ENCODE measurements at regions not wholly inside any gene's neighbourhood (a gene's known extent, or its start where the extent isn't known, plus 50 kb on each side); places are given as distances from the start of the nearest gene placed in this dataset.
"Not testable (repeated sequence)": the region's sequence is repeated elsewhere in the genome, so short reads cannot be mapped to it uniquely, and the experiment has no call there.

- DNase-seq (ENCODE audit: low spot score): no peak
Measured at GRCh38 chr20:12458241-12458640, 540.5 kb downstream of the BTBD3 start.

GRCh38 chr20:12464036-12464435 lies 544.7 kb upstream of the SPTLC3 start:
- no peak for DNase-seq (ENCODE audit: low spot score)

- DNase-seq (ENCODE audit: low spot score): no peak
Measured at GRCh38 chr20:12466915-12467314, 541.9 kb upstream of the SPTLC3 start.

- no peak for DNase-seq (ENCODE audit: low spot score)
Measured at GRCh38 chr20:12467758-12468157, 541.0 kb upstream of the SPTLC3 start.

- DNase-seq (ENCODE audit: low spot score): no peak
Measured at GRCh38 chr20:12482661-12483060, 526.1 kb upstream of the SPTLC3 start.

DNA sequence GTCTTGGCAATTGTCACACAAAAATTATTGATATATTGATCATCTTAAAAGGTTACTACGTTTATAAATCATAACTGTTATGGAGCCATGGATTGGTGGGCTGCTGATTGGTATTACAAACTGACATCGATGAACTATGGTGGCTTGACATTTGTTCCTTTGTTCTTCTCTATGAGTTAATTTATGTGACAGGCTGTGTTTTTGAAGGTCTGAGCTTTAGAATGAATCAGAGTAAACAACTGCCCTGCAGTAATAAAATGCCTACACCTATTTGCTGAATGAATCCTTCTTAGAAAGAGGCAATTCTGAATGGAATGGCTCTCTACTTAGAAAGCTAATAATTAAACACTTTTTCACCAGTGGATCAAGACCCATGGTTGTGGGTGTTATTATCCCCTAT lies 506.3 kb upstream of the SPTLC3 start:
- no peak for DNase-seq (ENCODE audit: low spot score)

GRCh38 chr20:12504779-12505178 lies 504.0 kb upstream of the SPTLC3 start:
- DNase-seq (ENCODE audit: low spot score): no peak

GRCh38 chr20:12511499-12511898 lies 497.3 kb upstream of the SPTLC3 start:
- no peak for DNase-seq (ENCODE audit: low spot score)

DNA sequence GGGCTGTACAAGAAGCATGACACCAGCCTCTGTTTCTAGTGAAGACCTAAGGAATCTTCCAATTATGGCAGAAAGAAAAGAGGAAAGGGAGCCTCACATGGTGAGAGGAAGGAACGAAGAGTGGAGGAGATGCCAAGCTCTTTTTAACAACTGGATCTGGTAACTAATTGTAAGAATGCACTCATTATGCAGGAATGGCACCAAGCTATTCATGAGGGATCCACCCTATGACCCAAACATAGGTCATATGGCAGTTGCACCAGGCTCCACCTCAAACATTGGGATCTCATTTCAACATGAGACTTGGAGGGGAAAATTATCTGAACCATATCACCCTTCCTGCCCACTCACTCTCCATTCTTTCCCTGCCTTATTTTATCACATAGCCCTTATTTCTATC lies 496.0 kb upstream of the SPTLC3 start:
- no peak for DNase-seq (ENCODE audit: low spot score)

DNA sequence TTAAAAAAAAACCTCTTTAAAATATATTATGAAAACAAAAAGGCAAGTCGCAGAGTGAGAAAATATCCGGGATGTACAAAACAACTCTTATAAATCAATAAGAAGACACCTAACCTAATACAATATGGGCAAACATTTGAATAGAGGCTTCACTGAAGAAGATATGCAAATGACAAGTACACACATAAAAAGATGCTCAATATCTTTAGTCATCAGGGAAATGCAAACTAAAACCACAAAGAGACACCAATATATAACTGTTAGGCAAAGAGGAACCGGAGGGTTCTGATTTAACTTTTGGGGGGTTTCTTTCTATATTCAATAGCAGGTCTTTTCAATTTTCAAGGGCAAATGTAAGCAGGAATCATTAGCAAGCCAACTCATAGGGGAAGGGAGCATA lies 480.7 kb upstream of the SPTLC3 start:
- no peak for DNase-seq (ENCODE audit: low spot score)

DNA sequence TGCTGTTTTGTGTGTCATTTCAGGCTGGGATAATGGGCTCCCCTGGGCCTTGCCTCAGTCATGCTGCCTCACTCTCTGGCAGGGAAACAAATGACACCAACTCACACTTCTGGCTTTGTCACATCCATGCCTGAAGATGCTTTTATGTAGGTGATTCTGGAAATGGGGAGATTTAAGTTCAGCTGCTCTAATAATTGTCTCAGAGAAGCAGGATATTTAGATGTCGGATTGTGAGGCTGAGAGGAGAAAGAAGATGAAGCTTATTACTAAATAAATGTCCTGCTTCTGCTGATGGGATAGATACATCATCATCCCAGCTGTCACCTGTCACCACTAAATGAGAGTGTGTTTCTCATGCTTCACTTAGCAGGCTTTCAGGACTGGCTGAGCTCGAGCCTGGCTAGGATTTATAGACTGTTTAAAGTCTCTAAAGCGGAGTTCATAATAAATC lies 480.2 kb upstream of the SPTLC3 start:
- DNase-seq (ENCODE audit: low spot score): no peak

DNA sequence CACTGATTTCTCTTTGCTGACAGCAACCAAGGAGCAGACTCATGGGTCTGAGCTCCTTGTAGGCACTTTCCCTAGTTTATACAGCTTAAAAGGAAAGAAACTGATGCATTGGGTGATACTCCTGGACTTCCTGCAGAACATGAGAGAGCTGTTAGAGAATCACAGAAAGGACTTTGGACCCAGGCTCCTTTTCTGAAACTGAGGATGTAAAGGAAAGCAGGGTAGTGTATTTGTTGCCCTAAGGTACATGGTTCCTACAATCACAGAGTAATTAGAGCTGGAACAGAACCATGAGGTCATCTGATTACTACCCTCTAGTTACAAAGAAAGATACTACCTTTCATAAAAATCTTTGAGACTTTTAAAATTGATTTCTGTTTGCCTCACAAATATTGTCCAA lies 477.1 kb upstream of the SPTLC3 start:
- no peak for DNase-seq (ENCODE audit: low spot score)

DNA sequence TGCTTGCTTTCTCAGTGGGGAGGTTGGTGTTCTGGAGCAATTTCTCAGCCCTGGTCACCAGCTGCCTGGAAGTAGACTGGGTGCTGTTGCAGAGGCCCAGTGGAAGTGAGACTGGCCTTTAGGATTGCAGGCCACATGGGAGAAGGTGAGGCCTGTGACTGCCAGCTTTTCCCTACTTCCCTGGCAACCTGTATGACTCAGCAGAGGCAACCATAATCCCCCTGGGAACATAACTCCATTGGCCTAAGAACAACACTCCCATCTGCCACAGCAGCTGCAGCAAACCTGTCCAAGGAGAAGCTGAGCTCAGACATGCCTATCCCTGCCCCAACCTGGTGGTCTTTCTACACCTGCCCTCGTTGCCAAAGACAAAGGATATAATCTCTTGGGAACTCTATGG lies 473.5 kb upstream of the SPTLC3 start:
- DNase-seq (ENCODE audit: low spot score): no peak

- DNase-seq (ENCODE audit: low spot score): no peak
Measured at GRCh38 chr20:12535770-12536169, 473.0 kb upstream of the SPTLC3 start.

DNA sequence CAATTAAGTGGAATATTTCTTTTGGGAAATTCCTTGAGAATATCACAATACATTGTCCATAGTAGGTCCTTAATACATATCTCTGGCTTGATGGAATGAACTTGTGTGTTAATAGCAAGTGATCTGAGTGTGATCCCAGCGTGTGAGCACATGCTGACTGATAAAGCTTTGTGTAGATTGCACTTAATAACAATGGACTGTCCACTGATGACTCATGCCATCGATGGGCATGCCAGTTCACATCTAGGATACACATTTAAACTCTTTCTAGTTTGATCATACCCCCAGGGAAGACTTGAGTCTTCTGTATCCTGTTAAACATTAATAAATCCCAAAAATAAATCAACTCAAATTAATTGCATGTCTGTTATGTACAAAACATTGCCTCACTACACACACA lies 454.3 kb upstream of the SPTLC3 start:
- DNase-seq (ENCODE audit: low spot score): no peak

DNA sequence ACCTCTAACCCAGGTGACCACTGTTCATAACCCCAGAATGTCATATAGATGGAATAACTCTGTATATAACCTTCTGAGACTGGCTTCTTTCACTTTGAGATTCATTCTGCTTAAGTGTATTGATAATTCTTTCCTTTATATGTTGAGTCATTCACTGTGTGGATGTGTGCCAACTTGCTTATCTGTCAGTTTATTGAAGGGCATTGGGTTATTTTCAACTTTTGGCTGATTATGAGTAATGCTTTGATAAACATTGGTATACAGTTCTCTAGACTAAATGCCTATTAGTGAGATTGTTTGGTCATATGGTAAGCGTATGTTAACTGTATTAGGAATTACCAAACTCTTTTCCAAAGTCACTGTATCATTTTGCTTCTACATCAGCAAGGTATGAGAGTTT lies 453.4 kb upstream of the SPTLC3 start:
- no peak for DNase-seq (ENCODE audit: low spot score)

DNA sequence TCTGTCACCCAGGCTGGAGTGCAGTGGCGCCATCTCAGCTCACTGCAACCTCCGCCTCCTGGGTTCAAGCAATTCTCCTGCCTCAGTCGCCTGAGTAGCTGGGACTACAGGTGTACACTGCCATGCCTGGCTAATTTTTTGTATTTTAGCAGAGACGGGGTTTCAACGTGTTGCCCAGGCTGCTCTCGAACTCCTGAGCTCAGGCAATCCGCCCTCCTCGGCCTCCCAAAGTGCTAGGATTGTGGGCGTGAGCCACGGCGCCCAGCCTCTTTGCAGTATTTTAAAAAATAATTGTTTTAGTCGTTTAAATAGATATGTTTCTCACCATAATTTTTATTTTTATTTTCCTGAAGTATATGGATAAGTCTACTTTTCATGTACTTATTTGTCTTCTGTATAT lies 452.9 kb upstream of the SPTLC3 start:
- DNase-seq (ENCODE audit: low spot score): not testable (repeated sequence)

- DNase-seq (ENCODE audit: low spot score): no peak
Measured at GRCh38 chr20:12557224-12557623, 451.5 kb upstream of the SPTLC3 start.

GRCh38 chr20:12564979-12565378 lies 443.8 kb upstream of the SPTLC3 start:
- DNase-seq (ENCODE audit: low spot score): no peak

GRCh38 chr20:12566596-12566995 lies 442.2 kb upstream of the SPTLC3 start:
- DNase-seq (ENCODE audit: low spot score): no peak

DNA sequence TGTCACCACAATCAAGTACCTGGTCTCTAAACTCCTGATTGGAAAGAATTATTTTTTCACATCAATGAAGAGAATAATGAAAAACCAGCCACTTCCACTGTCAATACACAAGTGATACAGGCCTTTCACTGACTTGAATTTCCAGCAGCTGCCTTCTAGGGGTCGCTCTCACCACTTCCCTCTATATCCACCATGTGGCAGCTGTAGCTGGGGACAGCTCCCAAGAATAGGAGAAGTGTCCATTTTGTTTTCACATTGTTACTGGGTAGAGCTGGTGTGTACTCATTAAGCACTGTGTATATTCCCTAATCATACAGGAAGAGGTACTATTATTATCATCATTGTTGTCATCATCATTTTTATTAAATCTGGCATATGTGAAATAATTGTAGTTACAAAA lies 438.4 kb upstream of the SPTLC3 start:
- DNase-seq (ENCODE audit: low spot score): no peak

DNA sequence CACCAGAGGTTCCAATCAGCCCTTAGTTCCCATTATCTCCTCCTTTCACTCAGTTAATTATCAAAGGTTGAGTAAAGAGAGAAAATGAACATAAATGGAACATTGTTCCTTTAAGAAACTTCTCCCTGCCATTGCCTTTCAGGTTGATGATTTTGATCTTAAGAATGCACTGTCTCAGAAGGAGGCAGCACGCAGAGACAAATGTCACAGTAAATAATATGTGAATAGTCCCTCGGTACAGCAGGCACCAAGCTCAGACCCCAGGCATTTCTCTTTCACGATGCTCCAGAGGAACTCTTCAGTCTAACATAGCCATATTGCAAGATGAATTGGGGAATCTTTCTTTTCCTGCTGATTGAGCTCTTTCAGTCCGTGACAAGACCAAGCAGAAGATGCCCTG lies 435.3 kb upstream of the SPTLC3 start:
- DNase-seq (ENCODE audit: low spot score): no peak

GRCh38 chr20:12575352-12576095 lies 433.2 kb upstream of the SPTLC3 start:
- DNase-seq (ENCODE audit: low spot score): no peak

DNA sequence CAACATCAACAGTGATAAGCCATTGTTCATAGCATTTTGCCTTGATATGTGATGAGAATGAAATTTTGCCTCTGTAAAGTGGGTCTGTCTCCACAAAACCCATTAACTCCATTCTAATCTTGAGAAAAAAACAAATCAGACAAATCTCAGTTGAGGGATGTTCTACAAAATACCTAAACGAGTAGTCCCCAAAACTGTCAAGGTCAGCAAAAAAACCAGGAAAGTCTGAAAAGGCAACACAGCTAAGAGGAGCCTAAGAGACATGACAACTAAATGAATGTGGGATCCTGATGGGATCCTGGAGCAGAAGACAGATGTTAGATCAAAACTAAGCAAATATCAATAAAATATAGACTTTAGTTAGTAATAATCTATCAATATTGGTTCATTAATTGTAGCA lies 431.6 kb upstream of the SPTLC3 start:
- DNase-seq (ENCODE audit: low spot score): no peak

Measured in HuH-7.5 (cell line).